SK-N-SH (cell line): ENCODE measurements at regions not wholly inside any gene's neighbourhood (a gene's known extent, or its start where the extent isn't known, plus 50 kb on each side); places are given as distances from the start of the nearest gene placed in this dataset.

Source experiments
- CTCF ChIA-PET: fragments of 300-600, 350-600 bp; formaldehyde crosslinking; extraction: SDS; loops from one replicate; lab custom pipeline; 2021; lab: Yijun Ruan, JAX
- POLR2A ChIA-PET: fragments of 350-600 bp; sonication (Branson Sonifier 250); formaldehyde crosslinking; extraction: SDS; loops from one replicate; lab custom pipeline; 2020; ENCODE audit warnings: antibody characterized with exemption, inconsistent platforms; lab: Yijun Ruan, JAX
- DNase-seq: peaks from one replicate; pipeline ENCODE4 v3.0.0; 2012
- H2AFZ ChIP-seq: fragments of 200-600 bp; sonication (generic); 2 replicates; pipeline ENCODE4 v1.8.1; 2016; ENCODE audit warnings: antibody characterized with exemption, mild to moderate bottlenecking, low read depth
- H3F3A ChIP-seq: fragments of 200-600 bp; sonication (generic); replicated peaks from 2 replicates; pipeline ENCODE3; 2016; ENCODE audit warnings: antibody characterized with exemption, mild to moderate bottlenecking; ENCODE audit not compliant: insufficient read depth
- H3K27ac ChIP-seq, 2 experiments: fragments of 200-500 bp in 1 of 2; fragments of 200-600 bp in 1 of 2; sonication (Bioruptor generic) in 1 of 2; sonication (generic), shearing (Covaris generic) in 1 of 2; 2 replicates each; pipeline versions ENCODE4 v1.5.1 to v1.6.1; 2014 to 2016; ENCODE audit warnings: low read depth in 2 of 2, inconsistent platforms in 1 of 2, low read length in 1 of 2, mild to moderate bottlenecking in 1 of 2, mixed read lengths in 1 of 2
- H3K27me3 ChIP-seq: fragments of 200-600 bp; sonication (generic), shearing (Covaris generic); 2 replicates; pipeline ENCODE4 v1.6.1; 2016; ENCODE audit warnings: mixed run types; ENCODE audit not compliant: insufficient read depth
- H3K36me3 ChIP-seq, 2 experiments: fragments of 200-500 bp in 1 of 2; fragments of 200-600 bp in 1 of 2; sonication (Bioruptor generic) in 1 of 2; sonication (generic) in 1 of 2; replicated peaks in 1 of 2; 2 replicates each; pipeline versions ENCODE3 to v1.5.1; 2014 to 2016; ENCODE audit warnings: low read length in 1 of 2, mild to moderate bottlenecking in 1 of 2; ENCODE audit not compliant: insufficient read depth in 2 of 2, control insufficient read depth in 1 of 2
- H3K4me1 ChIP-seq, 2 experiments: fragments of 200-500 bp in 1 of 2; fragments of 200-600 bp in 1 of 2; sonication (Bioruptor generic) in 1 of 2; sonication (generic), shearing (Covaris generic) in 1 of 2; 2 replicates each; pipeline versions ENCODE4 v1.5.1 to v1.6.1; 2014 to 2016; ENCODE audit warnings: low read depth in 1 of 2, low read length in 1 of 2, mixed run types in 1 of 2; ENCODE audit not compliant: insufficient read depth in 2 of 2, control insufficient read depth in 1 of 2
- H3K4me2 ChIP-seq: fragments of 200-600 bp; sonication (generic), shearing (Covaris generic); 2 replicates; pipeline ENCODE4 v1.6.1; 2017; ENCODE audit warnings: mixed run types
- H3K4me3 ChIP-seq, 2 experiments: fragments of 200-500 bp in 1 of 2; fragments of 200-600 bp in 1 of 2; sonication (Bioruptor generic) in 1 of 2; sonication (generic), shearing (Covaris generic) in 1 of 2; 2 replicates each; pipeline versions ENCODE4 v1.5.1 to v1.8.1; 2014 to 2016; ENCODE audit warnings: low read depth in 2 of 2, inconsistent platforms in 1 of 2, low read length in 1 of 2, mild to moderate bottlenecking in 1 of 2, mixed read lengths in 1 of 2, moderate library complexity in 1 of 2
- H3K79me2 ChIP-seq: fragments of 200-600 bp; sonication (generic); 2 replicates; pipeline ENCODE4 v1.8.1; 2017; ENCODE audit warnings: mild to moderate bottlenecking; ENCODE audit not compliant: insufficient read depth
- H3K9ac ChIP-seq: fragments of 200-600 bp; sonication (generic); 2 replicates; pipeline ENCODE4 v1.6.1; 2017; ENCODE audit warnings: mixed run types
- H3K9me2 ChIP-seq: fragments of 200-600 bp; sonication (generic); 2 replicates; pipeline ENCODE4 v1.6.1; 2017; ENCODE audit warnings: mixed run types
- H3K9me3 ChIP-seq: fragments of 200-600 bp; sonication (generic); 2 replicates; pipeline ENCODE4 v1.6.1; 2017; ENCODE audit warnings: mixed run types, mild to moderate bottlenecking, moderate library complexity
- H4K20me1 ChIP-seq: fragments of 200-600 bp; sonication (generic); 2 replicates; pipeline ENCODE4 v1.6.1; 2017; ENCODE audit warnings: mild to moderate bottlenecking, mixed run types; ENCODE audit not compliant: insufficient read depth
- CTCF ChIP-seq: fragments of 200-600 bp; sonication (generic); IDR thresholded peaks from 2 replicates; pipeline ENCODE4 v1.6.1; 2017; ENCODE audit warnings: antibody characterized with exemption, mild to moderate bottlenecking, moderate library complexity
- FOSL2 ChIP-seq: IDR thresholded peaks from 2 replicates; pipeline ENCODE4 v1.4.0; 2012; ENCODE audit warnings: low read depth, mild to moderate bottlenecking, moderate library complexity, borderline replicate concordance
- FOXJ3 ChIP-seq: sonication (generic); formaldehyde crosslinking; IDR thresholded peaks from 2 replicates; pipeline ENCODE4 v1.5.1; 2020; ENCODE audit warnings: mild to moderate bottlenecking, missing genetic modification reagents
- JUND ChIP-seq: IDR thresholded peaks from 2 replicates; pipeline ENCODE4 v1.4.0; 2012
- MEF2A ChIP-seq: IDR thresholded peaks from 2 replicates; pipeline ENCODE4 v1.4.0; 2012; ENCODE audit warnings: low read depth, borderline replicate concordance
- MXI1 ChIP-seq: IDR thresholded peaks from 2 replicates; pipeline ENCODE4 v1.6.1; 2012; ENCODE audit warnings: mild to moderate bottlenecking, low read depth, low read length, improper control_type of control experiment
- RAD21 ChIP-seq: IDR thresholded peaks from 2 replicates; pipeline ENCODE4 v1.6.1; 2012; ENCODE audit warnings: mild to moderate bottlenecking, low read length
- RXRA ChIP-seq: IDR thresholded peaks from 2 replicates; pipeline ENCODE4 v1.4.0; 2012; ENCODE audit warnings: low read depth, mild to moderate bottlenecking, borderline replicate concordance
- TCF12 ChIP-seq: IDR thresholded peaks from 2 replicates; pipeline ENCODE4 v1.4.0; 2012
- WGBS: methylation state at CpG from one replicate; pipeline ENCODE4 v1.1.6; 2017; ENCODE audit warnings: low lambda C conversion rate; 5-methylcytosine and 5-hydroxymethylcytosine counted together
- TF ChIP-seq, protein P1 (sequence below): fragments of 150-350 bp; IDR thresholded peaks from 2 replicates; pipeline ENCODE4 v1.6.1; 2017; ENCODE audit warnings: antibody characterized with exemption, low read length, low read depth, borderline replicate concordance

DNA sequence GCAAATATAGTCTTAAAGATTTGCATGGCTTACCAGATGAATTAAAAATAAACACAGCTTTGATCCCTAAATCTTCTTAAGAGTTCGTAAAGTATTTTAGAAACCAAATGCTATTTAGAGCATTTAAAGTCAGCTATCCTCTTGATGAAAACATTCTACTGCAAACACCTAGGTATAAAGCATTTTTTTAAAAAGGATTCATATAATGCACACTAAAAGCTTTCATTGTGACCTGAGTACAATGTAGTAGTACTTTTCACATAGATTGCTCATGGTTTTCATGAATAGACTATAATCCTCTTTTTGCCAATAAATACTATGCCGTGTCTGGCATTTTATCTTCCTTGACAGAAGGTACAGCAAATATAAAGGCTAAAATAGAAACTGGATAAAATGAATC lies 805.1 kb upstream of the INTU start:
- H3K9me2 ChIP-seq: no peaks in the 10 kb centered on the region
- no peak overlapping the region for H3K9ac ChIP-seq
- no peak overlapping the region for H3K4me3 ChIP-seq
- H3K79me2 ChIP-seq: no peaks in the 10 kb centered on the region
- ChIA-PET CTCF (no interaction called here), POLR2A (no interaction called here)
- no peak overlapping the region for H2AFZ ChIP-seq
- H3K27me3 ChIP-seq: no peaks in the 10 kb centered on the region
- no peak for TF ChIP-seq MXI1
- no peak for TF ChIP-seq RAD21
- H4K20me1 ChIP-seq: no peaks in the 10 kb centered on the region
- no peak overlapping the region for H3K27ac ChIP-seq
- DNase-seq: no peak
- no peaks in the 10 kb centered on the region for H3K4me1 ChIP-seq
- H3K9me3 ChIP-seq: 0 out of 2 replicates have a peak, but pooled peaks cover under 1% of the 10 kb centered on the region
- H3F3A ChIP-seq: no peaks in the 10 kb centered on the region
- WGBS: 51% methylated on average over 2 of the region's 2 CpGs
- no peaks in the 10 kb centered on the region for H3K36me3 ChIP-seq
- H3K4me2 ChIP-seq: no peak overlapping the region

GRCh38 chr4:126834854-126835253 lies 797.9 kb upstream of the INTU start:
- H3K4me1 ChIP-seq: no peaks in the 10 kb centered on the region
- H3K27ac ChIP-seq: no peak overlapping the region
- no peaks in the 10 kb centered on the region for H3K27me3 ChIP-seq
- H3K4me2 ChIP-seq: no peak overlapping the region
- CTCF ChIA-PET: no interaction called here
- no peaks in the 10 kb centered on the region for H3K79me2 ChIP-seq
- no peak overlapping the region for H3K9ac ChIP-seq
- no peak for DNase-seq
- no peak overlapping the region for H2AFZ ChIP-seq
- POLR2A ChIA-PET: no interaction called here
- H3K4me3 ChIP-seq: no peak overlapping the region
- peaks cover 7% of the 10 kb centered on the region; the same call in 1 of the 2 replicates for H3K9me3 ChIP-seq
- H3F3A ChIP-seq: peaks cover 7% of the 10 kb centered on the region
- H3K36me3 ChIP-seq: no peaks in the 10 kb centered on the region
- no peak for TF ChIP-seq FOXJ3 (CRISPR knock-in tag)
- TF ChIP-seq, protein P1, sequence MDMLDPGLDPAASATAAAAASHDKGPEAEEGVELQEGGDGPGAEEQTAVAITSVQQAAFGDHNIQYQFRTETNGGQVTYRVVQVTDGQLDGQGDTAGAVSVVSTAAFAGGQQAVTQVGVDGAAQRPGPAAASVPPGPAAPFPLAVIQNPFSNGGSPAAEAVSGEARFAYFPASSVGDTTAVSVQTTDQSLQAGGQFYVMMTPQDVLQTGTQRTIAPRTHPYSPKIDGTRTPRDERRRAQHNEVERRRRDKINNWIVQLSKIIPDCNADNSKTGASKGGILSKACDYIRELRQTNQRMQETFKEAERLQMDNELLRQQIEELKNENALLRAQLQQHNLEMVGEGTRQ: no peak
- no peak for TF ChIP-seq RXRA
- no peak for TF ChIP-seq MXI1
- TF ChIP-seq CTCF: no peak
- no peaks in the 10 kb centered on the region for H4K20me1 ChIP-seq
- no peaks in the 10 kb centered on the region for H3K9me2 ChIP-seq

DNA sequence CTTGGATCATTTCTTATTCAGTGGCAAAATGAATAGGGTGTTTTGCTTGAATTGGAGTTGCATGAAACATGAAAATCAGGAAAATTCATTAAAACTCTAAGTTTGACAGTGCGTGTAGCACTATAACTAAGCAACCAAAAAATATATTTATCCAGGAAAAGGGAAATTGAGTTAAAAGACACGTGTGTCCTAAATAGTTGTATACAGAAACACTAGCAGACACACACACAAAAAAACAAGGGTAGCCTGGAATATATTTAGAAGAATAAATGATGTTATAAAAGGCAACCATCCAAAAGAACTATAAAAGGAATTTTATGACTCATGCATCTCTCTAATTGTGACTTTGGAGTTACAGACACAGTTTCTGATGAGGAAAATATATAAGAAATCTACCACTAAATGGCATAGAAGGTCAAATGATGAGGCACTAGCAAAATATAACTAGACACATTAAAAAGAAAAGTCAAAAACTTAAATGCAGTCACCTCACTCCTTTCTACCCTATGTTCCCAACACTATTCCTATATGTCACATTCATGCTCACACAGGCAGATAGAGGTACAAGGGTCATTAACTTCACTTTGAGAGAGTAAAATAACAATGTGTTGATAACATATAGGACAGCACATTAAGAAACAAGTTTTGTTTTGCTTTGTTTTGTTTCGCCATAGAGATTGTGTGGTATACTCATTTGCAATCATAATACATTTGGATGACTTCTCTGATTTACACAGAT lies 793.6 kb upstream of the INTU start:
- 50% methylated on average over 3 of the region's 3 CpGs for WGBS
- Histone ChIP-seq H3K27me3 (no peaks in the 10 kb centered on the region), H3K4me3 (no peak overlapping the region), H4K20me1 (no peaks in the 10 kb centered on the region), H3K9ac (no peak overlapping the region), H3K36me3 (no peaks in the 10 kb centered on the region), H3K27ac (peak overlapping the region in 1 of 2 experiments; percentile 70; a peak in 2 of 4 replicates), H3K4me1 (no peaks in the 10 kb centered on the region), H3F3A (peaks cover 9% of the 10 kb centered on the region), H3K79me2 (no peaks in the 10 kb centered on the region), H3K9me2 (no peaks in the 10 kb centered on the region), H3K9me3 (peaks cover 3% of the 10 kb centered on the region; the same call in 1 of the 2 replicates), H3K4me2 (peak overlapping the region; percentile 9; the same call in 1 of the 2 replicates), H2AFZ (no peak overlapping the region)
- CTCF ChIA-PET: no interaction called here
- no peak for DNase-seq
- peak; percentile 44; the same call in 1 of the 2 replicates for TF ChIP-seq FOSL2
- peak; percentile 20; the same call in 1 of the 2 replicates for TF ChIP-seq TCF12
- TF ChIP-seq CTCF: no peak
- TF ChIP-seq MEF2A: peak; percentile 46; the same call in 1 of the 2 replicates
- peak; percentile 44 for TF ChIP-seq JUND
- POLR2A ChIA-PET: no interaction called here
